ENCODE measurements at regions not wholly inside any gene's neighbourhood (a gene's known extent, or its start where the extent isn't known, plus 50 kb on each side); places are given as distances from the start of the nearest gene placed in this dataset.

DNA sequence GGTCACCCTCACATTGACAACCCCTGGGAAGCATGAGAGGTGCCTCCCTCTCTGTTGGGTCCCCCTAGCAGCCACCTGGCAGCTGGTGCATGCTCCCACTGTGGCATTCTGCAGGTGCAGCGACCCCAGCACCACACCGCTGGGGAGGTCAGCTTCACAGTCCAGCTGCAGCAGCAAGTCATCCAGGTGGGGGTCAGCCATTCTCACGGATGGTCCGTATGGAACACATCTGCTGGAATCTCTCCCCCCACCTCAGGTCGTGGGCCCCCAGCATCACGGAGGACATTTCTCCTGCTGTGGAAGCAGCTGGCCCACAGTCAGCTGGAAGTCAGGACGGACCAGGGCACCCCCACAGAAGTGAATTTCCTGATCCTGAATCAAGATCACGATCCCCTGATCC lies 201.3 kb downstream of the COG6 start:
- no peak for DNase-seq

DNA sequence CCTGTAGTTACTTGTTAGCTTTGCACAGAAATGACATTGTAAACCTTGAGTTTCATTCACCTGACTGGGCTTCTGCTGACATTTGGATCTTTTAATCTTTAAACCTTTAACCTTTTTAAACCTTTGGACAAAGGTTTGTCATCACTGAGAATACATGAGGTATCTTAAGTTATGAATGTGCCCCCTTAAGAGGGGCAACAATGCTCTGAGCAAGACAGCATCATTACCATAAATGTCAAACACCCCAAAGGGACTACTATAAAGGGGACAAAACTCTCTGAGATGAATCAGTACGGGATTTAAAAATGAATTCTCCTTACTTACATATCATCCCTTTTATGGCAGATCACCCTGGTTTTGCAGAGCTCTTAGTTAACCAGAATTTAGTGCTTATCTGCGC lies 203.3 kb downstream of the COG6 start:
- no peak for DNase-seq

DNA sequence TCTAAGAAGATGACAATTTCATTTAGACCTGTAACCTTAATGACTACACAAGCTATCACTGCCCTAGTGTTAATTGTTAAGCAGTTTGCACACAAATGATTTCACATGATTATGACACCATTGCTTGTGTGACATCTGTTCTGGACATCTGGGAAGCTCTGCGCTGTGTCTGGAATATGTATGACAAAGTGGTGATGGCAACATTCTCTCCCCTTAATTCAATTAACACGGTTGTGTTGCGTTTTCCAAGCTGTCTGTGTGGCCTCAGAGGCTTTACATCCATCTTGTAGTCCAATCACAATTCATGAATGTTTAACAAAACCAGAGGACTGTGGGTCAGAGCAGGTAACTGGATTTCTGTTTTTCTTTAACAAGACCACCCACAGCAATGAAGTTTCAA lies 204.4 kb downstream of the COG6 start:
- DNase-seq: no peak

DNA sequence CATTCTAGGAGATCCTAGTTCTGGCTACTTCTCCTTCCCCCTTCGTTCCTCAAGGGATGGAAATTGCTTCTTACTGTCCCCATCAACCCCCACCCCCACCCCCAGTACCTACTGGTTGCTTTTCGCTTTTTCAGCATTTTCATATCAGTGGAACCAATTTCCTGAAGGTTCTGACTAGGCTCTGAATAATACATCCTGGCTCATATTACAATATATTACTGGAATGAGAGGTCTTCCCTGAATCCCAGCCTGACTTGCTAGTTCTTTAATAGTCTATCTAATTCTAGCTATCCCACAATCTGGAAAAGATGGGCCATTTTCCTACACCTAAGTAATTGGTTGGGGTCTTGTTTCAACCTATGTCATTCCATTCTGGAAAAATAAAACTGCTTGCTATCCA lies 207.4 kb downstream of the COG6 start:
- DNase-seq: no peak

DNA sequence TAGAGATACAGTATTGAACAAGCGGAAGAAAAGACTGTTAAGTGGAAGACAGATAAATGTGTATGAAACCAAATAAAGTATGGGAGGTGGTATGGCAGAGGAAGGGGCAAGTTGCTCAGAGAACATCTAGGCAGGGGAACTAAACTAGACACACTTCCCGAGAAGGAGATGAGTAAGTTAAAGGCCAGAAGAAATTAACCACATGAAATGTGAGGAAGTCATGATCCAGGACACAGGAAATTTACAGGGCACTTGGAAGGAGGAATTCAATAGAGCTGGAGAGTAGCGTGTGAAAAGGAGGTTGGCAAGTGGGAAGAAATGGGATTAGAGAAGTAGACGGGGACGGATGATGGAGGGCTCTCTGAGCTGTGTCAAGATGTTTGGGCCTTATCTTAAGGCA lies 208.8 kb downstream of the COG6 start:
- no peak for DNase-seq

DNA sequence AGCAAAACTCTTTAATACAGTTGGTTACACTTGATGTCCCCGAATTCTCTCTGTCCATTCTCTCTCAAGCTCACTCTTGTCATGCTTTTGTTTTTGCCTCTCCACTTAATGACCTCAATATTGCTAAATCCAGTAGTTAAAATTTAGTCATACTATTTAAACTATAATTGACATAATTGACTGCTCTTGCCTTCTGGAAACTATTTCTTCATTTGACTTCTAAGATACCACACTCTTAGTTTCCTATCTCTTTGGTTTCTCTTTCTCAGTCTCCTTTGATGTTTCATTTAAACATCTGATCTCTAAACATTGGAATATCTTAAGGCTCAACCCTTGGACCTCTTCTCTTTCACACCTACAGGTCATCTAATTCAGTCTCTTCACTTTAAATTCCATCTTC lies 211.3 kb downstream of the COG6 start:
- DNase-seq: no peak

DNA sequence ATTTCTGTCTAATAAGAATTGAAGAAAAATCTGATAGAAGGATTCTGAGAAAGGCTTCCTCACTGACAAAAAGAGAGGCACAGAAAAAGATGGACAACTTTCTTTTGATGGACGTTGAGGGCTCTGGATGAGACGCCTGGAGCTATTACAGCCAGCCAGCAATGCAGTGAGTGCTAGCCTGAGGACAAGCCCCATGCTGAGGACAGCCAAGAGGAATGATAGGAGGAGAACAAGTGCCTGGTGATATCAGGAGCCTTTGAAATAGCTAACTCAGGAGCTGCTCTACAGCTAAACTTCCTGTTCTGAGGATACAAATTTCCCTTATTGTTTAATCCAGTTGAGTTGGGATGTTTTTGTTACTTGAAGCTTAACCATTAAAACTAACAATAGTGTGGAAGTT lies 212.3 kb downstream of the COG6 start:
- DNase-seq: no peak

DNA sequence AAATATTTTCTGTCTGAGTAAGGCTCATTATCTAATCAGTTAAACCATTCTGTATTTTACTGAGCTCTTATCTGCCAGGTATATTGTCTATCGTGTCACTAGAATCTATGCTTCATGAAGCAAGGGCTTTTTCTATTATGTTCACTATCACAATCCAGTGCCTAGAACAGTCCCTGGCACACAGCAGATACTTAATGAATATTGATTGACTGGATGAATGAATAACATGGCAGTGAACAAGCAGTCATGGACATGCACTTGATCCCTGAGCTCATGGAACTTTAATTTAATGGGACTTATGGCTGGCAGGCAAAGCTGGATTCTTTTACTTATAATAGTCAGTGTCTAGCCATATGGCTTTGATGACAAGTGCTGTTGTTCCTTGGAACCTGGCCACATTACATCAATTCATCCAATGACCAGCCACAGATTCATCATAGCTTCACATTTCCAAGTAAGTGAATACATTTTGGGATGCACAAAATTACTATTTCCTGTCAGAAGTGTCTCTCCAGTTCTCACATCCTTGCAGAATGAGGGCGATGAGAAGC lies 214.8 kb downstream of the COG6 start:
- DNase-seq: no peak

DNA sequence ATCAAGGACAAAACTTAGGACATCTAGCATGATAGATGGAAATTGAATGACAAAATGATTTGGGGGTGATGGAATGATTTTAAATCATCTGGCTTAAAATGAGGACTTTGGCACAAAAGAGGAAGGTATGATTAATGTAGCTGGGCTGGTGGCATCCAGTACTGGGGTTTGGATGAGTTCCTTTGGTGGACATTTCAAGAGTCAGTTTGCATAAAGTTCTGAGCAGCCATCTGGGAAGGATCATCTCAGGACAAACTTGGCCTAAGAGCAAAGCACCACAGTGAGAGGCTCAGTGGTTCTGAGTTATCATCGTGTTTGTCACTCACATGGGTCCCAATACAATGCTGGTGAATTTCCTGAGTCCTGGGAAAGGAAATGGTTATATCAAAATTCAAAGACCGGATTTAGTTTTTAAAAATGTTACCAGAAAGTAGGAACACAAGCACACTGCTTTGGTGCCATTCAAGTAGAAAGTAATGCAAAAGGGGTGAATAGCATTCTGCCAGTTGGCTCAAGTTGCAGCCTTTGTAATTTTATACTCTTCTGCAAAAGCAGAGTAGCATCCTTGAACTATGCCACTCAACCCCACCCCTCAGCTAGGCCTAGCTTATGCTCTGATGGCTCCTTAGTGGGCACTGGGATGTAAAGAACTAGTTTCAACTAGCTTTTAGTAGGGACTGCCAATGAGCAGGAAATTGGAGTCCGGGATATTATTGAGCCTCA lies 219.0 kb downstream of the COG6 start:
- DNase-seq: no peak

DNA sequence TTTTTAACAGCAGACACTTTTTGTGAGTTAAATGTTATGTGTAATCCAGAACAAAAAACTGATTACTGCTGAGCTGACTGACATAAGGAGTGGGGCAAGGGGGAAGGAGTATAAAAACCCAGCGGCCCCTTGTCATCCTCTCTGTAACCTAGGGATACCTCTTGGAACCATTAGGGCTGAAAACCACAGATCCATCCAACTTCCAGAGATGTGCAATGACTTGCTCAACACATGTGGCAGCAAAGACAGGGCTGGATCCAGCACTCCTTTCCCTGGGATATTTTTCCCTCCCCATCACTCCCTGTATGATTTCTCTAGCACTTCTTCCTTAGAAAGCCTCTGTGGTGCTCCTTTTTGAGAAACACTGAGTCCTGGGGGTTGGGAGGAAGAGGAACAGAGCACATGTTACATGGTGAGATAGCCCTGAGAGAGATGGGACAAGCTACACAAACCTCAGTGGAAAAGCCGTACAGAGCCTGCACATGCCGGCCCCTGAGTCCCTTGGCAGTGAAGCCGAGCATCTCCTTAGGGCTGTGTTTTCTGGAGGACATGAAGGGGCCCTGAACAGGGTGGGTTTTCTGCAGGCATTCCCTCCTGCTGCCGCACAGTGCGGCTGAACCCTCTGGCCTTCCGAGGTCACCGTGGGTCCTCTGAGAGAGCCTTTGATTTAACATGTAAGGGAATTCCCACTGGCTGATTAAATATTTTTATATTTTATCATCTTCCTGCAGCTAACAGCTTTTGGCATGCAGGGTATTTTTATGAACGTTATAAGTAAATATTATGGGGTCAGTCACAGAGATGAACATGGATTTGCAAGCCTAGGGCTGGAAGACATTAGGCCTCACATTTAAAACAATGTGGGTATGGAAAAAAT lies 219.9 kb downstream of the COG6 start:
- no peak for DNase-seq

DNA sequence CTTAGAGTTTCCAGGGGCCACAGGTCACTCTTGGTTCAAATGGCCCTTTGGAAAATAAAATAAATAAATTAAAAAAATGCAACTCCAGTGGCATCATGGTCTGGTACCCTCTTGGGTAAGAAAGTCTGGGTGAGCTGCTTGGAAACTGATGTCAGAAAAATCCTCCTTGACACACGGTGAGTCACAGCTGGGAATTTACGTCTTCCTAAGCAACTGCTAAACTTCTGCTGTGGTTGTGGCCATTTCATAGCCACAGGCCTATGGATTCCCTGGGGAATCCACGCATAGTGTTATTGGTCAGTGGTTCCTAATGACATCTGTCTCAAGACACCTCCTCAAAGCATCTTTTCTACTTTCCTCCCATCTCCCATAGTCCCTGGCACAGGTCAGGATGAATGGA lies 220.8 kb downstream of the COG6 start:
- no peak for DNase-seq

DNA sequence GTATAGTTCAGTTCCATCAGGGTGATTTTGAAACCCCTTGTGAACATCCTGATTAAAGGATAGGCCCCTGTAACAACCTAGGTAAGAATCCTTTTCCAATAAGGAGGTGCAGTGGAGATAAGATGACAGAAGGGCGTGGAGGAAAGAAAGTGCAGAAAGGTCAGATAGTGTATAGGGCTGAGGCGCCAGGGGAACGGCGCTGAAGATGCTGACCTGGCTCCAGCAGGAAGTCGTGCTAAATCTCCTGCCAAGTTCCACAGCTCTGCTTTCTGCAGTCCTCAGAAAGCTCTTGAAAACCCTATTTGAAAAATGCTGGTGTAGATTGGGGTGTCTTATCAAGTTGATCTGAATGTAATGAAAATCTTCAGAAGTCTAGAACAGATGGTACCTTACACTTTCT lies 221.7 kb downstream of the COG6 start:
- no peak for DNase-seq

DNA sequence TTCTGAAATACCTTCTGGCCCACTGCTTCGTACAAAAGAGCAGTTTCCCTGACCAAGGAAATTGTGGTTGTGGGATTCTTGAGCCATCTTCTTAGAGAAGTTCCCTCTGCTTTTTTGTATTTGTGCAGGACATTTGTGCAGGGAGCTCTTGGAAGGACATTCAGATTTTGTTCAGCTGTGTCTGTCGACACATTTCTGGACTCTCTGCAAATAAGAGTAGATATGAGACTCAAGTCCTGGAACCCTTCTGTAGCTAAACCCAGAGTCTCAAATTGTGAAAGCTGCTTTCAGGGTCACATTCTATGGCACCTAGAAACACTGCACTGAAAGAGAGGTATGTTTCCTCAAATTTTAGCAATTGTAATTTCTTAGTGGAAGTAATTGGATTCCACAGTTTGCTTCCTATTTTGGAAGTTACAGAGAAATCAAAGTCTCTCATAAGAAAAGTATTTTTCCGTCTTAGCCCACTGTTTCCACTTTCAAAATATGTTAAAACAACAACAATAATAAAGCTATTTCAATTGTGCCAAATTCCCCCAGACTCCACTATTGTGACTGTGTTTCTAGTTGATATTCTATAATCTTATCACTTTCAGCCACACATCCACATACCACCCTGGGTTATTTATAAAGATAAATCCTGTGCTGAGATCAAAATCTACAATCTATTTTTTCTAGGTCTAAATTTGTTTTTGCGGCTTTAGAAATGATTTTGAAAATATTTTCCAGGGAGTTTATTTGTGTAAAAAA lies 224.0 kb downstream of the COG6 start:
- no peak for DNase-seq

DNA sequence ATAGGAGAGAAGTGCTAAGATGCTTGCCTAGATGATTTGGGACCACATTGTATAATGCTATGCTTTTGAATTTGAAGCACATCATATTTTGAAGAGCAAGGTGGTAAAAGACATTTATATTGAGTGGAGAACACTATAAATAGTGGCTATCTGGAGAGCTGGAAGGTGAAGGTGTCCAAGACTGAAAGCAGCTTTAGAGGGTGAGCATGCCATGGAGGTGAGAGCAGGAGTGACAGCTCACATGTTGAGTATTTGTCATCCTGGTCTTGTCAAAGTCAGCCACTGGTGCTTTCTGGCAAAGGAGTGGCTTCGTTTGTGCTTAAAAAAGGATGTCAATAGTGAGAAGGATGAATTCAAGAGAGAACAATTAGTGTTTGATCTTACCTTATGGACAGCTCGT lies 225.9 kb downstream of the COG6 start:
- no peak for DNase-seq

DNA sequence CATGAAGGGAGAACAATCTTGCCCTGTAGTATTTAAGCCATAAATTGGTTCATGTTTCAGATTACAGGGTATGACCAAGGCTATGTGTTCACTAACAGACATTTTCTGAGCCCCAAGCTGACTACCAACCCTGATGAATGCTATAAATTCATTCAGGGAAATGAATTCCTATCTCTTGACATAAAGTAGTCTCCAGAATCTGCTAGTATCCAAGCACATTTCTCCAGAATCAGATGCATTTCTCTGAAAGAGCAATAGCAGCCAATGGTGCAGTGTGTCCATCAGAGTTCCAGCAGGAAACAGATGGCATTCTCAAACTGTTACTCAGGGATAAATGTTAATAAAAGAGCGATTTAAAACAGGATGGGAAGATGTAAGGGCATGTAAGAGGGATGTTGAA lies 226.4 kb downstream of the COG6 start:
- DNase-seq: no peak

DNA sequence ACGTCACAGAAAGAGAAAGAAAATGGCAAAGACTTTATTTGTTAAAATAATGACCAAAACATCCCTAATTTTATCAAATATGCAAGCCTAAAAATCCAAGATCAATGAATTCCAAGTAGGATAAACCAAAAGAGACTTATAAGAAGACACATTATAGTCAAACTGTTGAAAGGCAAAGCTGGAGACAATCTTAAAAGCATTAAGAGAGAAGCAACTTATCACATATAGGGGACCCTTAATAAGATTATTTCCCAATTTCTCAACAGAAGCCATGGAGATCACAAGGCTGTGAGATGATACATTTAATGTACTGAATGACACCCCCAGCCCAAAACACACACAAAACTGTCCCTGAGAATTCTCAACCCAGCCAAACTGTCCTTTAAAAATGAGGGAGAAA lies 228.7 kb downstream of the COG6 start:
- no peak for DNase-seq

DNA sequence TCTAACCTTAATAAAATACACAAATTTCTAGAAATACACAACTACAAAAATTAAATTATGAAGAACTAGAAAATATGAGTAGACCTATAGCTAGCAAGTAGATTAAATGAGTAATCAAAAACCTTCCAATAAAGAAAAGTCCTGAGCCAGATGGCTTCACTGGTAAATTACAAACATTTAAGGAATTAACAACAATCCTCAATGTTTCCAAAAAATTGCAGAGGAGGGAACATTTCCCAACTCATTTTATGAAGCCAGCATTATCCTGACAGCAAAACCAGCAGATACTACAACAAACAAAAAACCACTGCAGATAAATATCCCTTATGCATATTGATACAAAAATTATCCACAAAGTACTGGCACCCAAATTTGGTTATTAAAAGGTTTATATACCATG lies 230.9 kb downstream of the COG6 start:
- DNase-seq: no peak

DNA sequence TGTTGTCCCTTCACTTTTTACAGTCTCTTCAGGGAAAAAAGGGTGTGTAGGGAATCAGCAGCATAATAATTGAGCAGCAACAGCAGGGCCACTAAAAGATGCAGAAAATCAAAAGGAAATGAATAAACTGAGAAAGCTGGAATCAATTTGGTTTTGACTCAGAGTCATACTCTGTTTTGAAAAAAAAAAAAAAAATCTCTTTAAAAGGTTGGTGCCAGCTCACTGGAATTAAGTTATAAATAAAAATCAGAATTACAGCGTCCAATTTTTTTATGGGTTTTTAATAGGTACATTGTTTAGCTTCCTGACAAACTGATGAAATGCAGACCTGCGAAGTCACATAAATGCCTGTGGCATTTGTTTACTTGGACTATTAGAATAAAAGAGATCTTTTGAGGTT lies 231.9 kb downstream of the COG6 start:
- DNase-seq: no peak

DNA sequence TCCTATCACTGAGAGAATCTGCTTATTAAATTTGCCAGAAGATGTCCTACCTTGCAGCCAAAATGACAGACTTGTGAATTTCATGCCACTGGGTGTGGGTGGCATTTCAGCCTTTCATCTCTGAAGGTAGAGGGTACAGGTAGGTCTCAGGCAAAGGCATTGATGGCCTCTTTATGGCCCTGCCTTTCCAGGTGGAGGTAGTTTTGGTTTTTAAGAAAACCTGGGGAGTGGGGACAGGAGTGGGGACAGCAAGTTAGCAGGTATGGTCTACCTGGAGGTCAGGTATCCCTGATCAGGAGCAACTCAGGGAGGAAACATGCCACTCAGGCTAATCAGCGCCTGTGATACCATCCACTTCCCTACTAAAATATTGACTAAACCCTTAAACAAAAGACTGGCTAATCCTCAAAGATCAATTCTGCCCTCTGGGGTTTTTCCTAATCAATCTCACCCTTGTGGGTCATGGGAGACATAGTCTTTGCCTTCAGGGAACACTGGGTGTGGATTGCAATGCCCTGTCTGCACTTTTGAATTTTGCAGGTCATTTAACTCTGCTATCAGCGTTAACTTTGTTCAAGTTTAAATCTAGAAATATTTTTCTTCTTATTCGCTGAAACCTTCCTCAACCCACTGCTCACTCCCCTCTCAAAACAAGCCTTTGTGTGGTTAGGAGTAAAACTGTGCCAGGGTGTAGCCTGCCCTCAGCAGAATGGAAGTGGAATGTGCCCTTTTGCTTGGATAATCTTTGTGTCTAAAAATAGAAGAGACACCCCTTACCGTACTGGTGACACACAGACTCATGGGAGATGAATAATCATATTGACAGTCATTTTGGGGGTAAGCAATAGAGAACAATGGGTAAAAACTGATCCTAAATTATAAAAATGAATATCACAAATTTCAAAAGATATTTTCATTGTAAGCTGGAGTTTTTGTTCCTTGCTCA lies 233.7 kb downstream of the COG6 start:
- no peak for DNase-seq

DNA sequence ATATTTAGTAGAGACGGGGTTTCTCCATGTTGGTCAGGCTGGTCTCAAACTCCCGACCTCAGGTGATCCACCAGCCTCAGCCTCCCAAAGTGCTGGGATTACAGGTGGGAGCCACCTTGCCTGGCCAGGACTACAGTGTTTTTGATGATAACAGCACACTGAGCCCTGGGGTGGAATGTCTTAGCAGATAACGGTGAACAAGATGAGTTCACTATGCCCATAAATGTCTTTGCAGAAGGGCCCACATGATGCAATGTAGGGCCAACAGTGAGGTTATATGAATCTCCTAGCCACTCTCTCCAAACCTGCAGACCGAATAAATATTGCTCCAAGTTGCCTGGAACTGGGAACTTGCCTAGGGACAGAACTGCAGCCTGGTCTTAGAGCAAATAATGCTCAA lies 235.1 kb downstream of the COG6 start:
- DNase-seq: no peak
